Mammary epithelial cell (primary cell): ENCODE measurements at regions not wholly inside any gene's neighbourhood (a gene's known extent, or its start where the extent isn't known, plus 50 kb on each side); places are given as distances from the start of the nearest gene placed in this dataset.

Experiments
- EZH2 ChIP-seq: IDR thresholded peaks from 2 replicates; pipeline ENCODE4 v1.6.1; 2012; ENCODE audit warnings: low read length, inconsistent platforms, borderline replicate concordance
- TF ChIP-seq, protein P1 (sequence below), 2 donors: IDR thresholded peaks in 1 of 2; conservative IDR thresholded peaks in 1 of 2; 2 replicates each; pipeline ENCODE4 v1.5.1; 2011 to 2012; ENCODE audit warnings: inconsistent platforms in 2 of 2, low read length in 2 of 2, mild to moderate bottlenecking in 2 of 2, control low read depth in 1 of 2, low read depth in 1 of 2; ENCODE audit not compliant: insufficient read depth in 1 of 2; ENCODE audit errors: extremely low read depth in 1 of 2

DNA sequence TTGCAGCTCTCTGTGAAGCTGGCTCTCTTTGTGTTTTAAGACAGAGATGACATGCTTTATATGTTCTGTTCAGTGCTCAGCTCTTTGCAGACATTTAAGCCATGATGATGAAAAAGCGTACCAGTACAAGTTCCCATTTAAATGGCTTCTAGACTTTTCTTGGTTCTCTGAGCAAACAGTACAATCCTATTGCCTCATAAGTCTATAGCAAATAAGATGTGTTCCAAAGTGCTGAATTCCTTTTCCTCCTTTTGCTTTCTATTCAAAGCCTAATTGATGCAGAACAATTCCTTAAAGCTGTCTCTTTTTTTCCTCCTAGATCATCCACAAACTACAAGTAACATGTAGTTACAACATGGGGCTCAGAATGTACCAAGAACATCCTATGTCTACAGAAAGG, 168.8 kb upstream of the SPATS2L start:
- TF ChIP-seq, protein P1, sequence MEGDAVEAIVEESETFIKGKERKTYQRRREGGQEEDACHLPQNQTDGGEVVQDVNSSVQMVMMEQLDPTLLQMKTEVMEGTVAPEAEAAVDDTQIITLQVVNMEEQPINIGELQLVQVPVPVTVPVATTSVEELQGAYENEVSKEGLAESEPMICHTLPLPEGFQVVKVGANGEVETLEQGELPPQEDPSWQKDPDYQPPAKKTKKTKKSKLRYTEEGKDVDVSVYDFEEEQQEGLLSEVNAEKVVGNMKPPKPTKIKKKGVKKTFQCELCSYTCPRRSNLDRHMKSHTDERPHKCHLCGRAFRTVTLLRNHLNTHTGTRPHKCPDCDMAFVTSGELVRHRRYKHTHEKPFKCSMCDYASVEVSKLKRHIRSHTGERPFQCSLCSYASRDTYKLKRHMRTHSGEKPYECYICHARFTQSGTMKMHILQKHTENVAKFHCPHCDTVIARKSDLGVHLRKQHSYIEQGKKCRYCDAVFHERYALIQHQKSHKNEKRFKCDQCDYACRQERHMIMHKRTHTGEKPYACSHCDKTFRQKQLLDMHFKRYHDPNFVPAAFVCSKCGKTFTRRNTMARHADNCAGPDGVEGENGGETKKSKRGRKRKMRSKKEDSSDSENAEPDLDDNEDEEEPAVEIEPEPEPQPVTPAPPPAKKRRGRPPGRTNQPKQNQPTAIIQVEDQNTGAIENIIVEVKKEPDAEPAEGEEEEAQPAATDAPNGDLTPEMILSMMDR (conservative IDR thresholded peaks at IDR 0.05 in 1 of 2, IDR thresholded peaks at IDR 0.05 in 1 of 2; ENCODE audit: extremely low read depth in 1 of 2, insufficient read depth in 1 of 2, low read depth in 1 of 2, low read length in 2 of 2) = no peak
- no peak for TF ChIP-seq EZH2
